ENCODE measurements at regions not wholly inside any gene's neighbourhood (a gene's known extent, or its start where the extent isn't known, plus 50 kb on each side); places are given as distances from the start of the nearest gene placed in this dataset.
"Not testable (repeated sequence)": the region's sequence is repeated elsewhere in the genome, so short reads cannot be mapped to it uniquely, and the experiment has no call there.

GRCh38 chr2:194054313-194054712 is 1602.7 kb upstream of the SLC39A10 start:
- intact Hi-C loops (cut with DNase I; ENCODE audit: low total_unique reads), result no loop called here
- DNase-seq (ENCODE audit: low spot score in 2 of 2), result no peak
- H3K4me3 ChIP-seq (ENCODE audit: low read depth, poor library complexity, severe bottlenecking), result no peak overlapping the region
- TF ChIP-seq CTCF (IDR thresholded peaks at IDR 0.05), result no peak
- TF ChIP-seq POLR2A (IDR thresholded peaks at IDR 0.05), result no peak

GRCh38 chr2:194044321-194044720 is 1612.7 kb upstream of the SLC39A10 start:
- H3K4me3 ChIP-seq (ENCODE audit: low read depth, poor library complexity, severe bottlenecking), result no peak overlapping the region
- WGBS, 2 donors, result 73 to 86% methylated on average over 1 of the region's 1 CpG
- DNase-seq (ENCODE audit: low spot score in 2 of 2), result peak in 1 of 2 donors; percentile 61
- no peak for TF ChIP-seq POLR2A (IDR thresholded peaks at IDR 0.05)
- TF ChIP-seq CTCF (IDR thresholded peaks at IDR 0.05), result no peak
- intact Hi-C loops (cut with DNase I; ENCODE audit: low total_unique reads), result no loop called here

- 94 to 95% methylated on average over 5 of the region's 5 CpGs for WGBS, 2 donors
- DNase-seq (ENCODE audit: low spot score in 2 of 2); H3K4me3 ChIP-seq (ENCODE audit: low read depth, poor library complexity, severe bottlenecking); intact Hi-C loops (cut with DNase I; ENCODE audit: low total_unique reads): not testable (repeated sequence)
Observed at GRCh38 chr2:194021130-194021529, 1635.9 kb upstream of the SLC39A10 start.

- H3K4me3 ChIP-seq (ENCODE audit: low read depth, poor library complexity, severe bottlenecking), result no peak overlapping the region
- WGBS, 2 donors, result 94 to 99% methylated on average over 9 to 10 of the region's 21 CpGs
- intact Hi-C loops (cut with DNase I; ENCODE audit: low total_unique reads), result no loop called here
- TF ChIP-seq POLR2A (IDR thresholded peaks at IDR 0.05) (no peak), CTCF (IDR thresholded peaks at IDR 0.05) (no peak)
- peak in 1 of 2 donors; percentile 67 for DNase-seq (ENCODE audit: low spot score in 2 of 2)
Observed at GRCh38 chr2:194020155-194020554, 1636.9 kb upstream of the SLC39A10 start.

- intact Hi-C loops (cut with DNase I; ENCODE audit: low total_unique reads), result no loop called here
- no peak for DNase-seq (ENCODE audit: low spot score in 2 of 2)
- no peak for TF ChIP-seq POLR2A (IDR thresholded peaks at IDR 0.05)
- no peak for TF ChIP-seq CTCF (IDR thresholded peaks at IDR 0.05)
- no peak overlapping the region for H3K4me3 ChIP-seq (ENCODE audit: low read depth, poor library complexity, severe bottlenecking)
Observed at GRCh38 chr2:194015751-194016150, 1641.3 kb upstream of the SLC39A10 start.

GRCh38 chr2:194014639-194015038 is 1642.4 kb upstream of the SLC39A10 start:
- 74 to 92% methylated on average over 2 of the region's 2 CpGs for WGBS, 2 donors
- H3K4me3 ChIP-seq (ENCODE audit: low read depth, poor library complexity, severe bottlenecking), result no peak overlapping the region
- intact Hi-C loops (cut with DNase I; ENCODE audit: low total_unique reads), result no loop called here
- no peak for TF ChIP-seq CTCF (IDR thresholded peaks at IDR 0.05)
- TF ChIP-seq POLR2A (IDR thresholded peaks at IDR 0.05), result no peak
- DNase-seq (ENCODE audit: low spot score in 2 of 2), result no peak

Measured in lower leg skin (tissue), 4 donors.